C4-2B (cell line): ENCODE measurements at regions not wholly inside any gene's neighbourhood (a gene's known extent, or its start where the extent isn't known, plus 50 kb on each side); places are given as distances from the start of the nearest gene placed in this dataset.

Experiments used
- CTCF ChIP-seq: fragments of 450-650 bp; conservative IDR thresholded peaks from 2 replicates; pipeline ENCODE4 v1.5.1; 2017; ENCODE audit warnings: mild to moderate bottlenecking
- ZFX ChIP-seq: fragments of 450-650 bp; IDR thresholded peaks from 2 replicates; pipeline ENCODE4 v1.6.1; 2017

GRCh38 chr9:84136119-84136868 is 155.7 kb downstream of the RMI1 start:
- TF ChIP-seq CTCF: no peak
- TF ChIP-seq ZFX: no peak
